Esophagus muscularis mucosa (tissue), 4 donors: ENCODE measurements at regions not wholly inside any gene's neighbourhood (a gene's known extent, or its start where the extent isn't known, plus 50 kb on each side); places are given as distances from the start of the nearest gene placed in this dataset.

ENCODE experiments used
- DNase-seq: peaks from one replicate; pipeline ENCODE4 v3.0.0-alpha.2; 2017; ENCODE audit errors: extremely low spot score
- H3K27ac ChIP-seq, 4 donors: fragments of 200-600 bp; sonication (generic); replicated peaks in 1 of 4; 1 replicate in 3 of 4; 2 replicates in 1 of 4; pipeline ENCODE4 v1.5.1; 2016 to 2019; ENCODE audit warnings: mild to moderate bottlenecking in 1 of 4
- H3K27me3 ChIP-seq, 4 donors: fragments of 200-600 bp; sonication (generic); one replicate each; pipeline versions ENCODE4 v1.5.1 to v1.6.0; 2016 to 2019
- H3K36me3 ChIP-seq, 4 donors: fragments of 200-600 bp; sonication (generic); one replicate each; pipeline ENCODE4 v1.5.1; 2016 to 2019
- H3K4me1 ChIP-seq, 4 donors: fragments of 200-600 bp; sonication (generic); one replicate each; pipeline ENCODE4 v1.5.1; 2016 to 2019
- H3K4me3 ChIP-seq, 4 donors: fragments of 200-600 bp; sonication (generic); 1 replicate in 2 of 4; 2 replicates in 2 of 4; pipeline ENCODE4 v1.5.1; 2016 to 2019; ENCODE audit warnings: mild to moderate bottlenecking in 4 of 4, moderate library complexity in 1 of 4
- H3K9me3 ChIP-seq, 4 donors: fragments of 200-600 bp; sonication (generic); 1 replicate in 3 of 4; 2 replicates in 1 of 4; pipeline ENCODE4 v1.5.1; 2016 to 2019
- CTCF ChIP-seq, 3 experiments: fragments of 200-600 bp in 2 of 3; fragments of 450-650 bp in 1 of 3; sonication (generic) in 2 of 3; IDR thresholded peaks; one replicate each; pipeline ENCODE4 v1.5.1; 2017 to 2019; ENCODE audit warnings: antibody characterized with exemption in 3 of 3, mild to moderate bottlenecking in 2 of 3, moderate library complexity in 1 of 3
- EP300 ChIP-seq: sonication (generic); formaldehyde crosslinking; IDR thresholded peaks from one replicate; pipeline ENCODE4 v1.6.1; 2017; ENCODE audit warnings: antibody characterized with exemption
- POLR2A ChIP-seq: fragments of 450-650 bp; IDR thresholded peaks from one replicate; pipeline ENCODE4 v1.6.1; 2017; ENCODE audit warnings: antibody characterized with exemption, moderate library complexity, mild to moderate bottlenecking, low read depth
- POLR2AphosphoS5 ChIP-seq, 2 donors: sonication (generic); formaldehyde crosslinking; IDR thresholded peaks; one replicate each; pipeline ENCODE4 v1.6.1; 2017; ENCODE audit warnings: antibody characterized with exemption in 2 of 2
- WGBS: methylation state at CpG from one replicate; pipeline ENCODE4 v1.1.5; 2018; 5-methylcytosine and 5-hydroxymethylcytosine counted together
- intact Hi-C: fragments of 100-400 bp; cut with DNase I; formaldehyde crosslinking; loops from one replicate; pipeline ENCODE4 v1.15.1; 2023

GRCh38 chr2:188664951-188665595, 309.1 kb upstream of the COL3A1 start:
- no peaks in the 10 kb centered on the region for H3K36me3 ChIP-seq
- H3K4me1 ChIP-seq: peaks cover 0 to 7% (median 2%) of the 10 kb centered on the region in 4 donors
- no peak overlapping the region for H3K27ac ChIP-seq
- H3K27me3 ChIP-seq: no peaks in the 10 kb centered on the region
- H3K4me3 ChIP-seq: no peak overlapping the region
- DNase-seq: no peak
- 73% methylated on average over 3 of the region's 3 CpGs for WGBS
- no peak for TF ChIP-seq POLR2A
- TF ChIP-seq POLR2AphosphoS5 (IDR thresholded peaks at IDR 0.05): no peak
- TF ChIP-seq CTCF (IDR thresholded peaks at IDR 0.05): no peak
- intact Hi-C loops: no loop called here
- no peaks in the 10 kb centered on the region for H3K9me3 ChIP-seq

GRCh38 chr2:188665727-188666304, 308.4 kb upstream of the COL3A1 start:
- H3K36me3 ChIP-seq: no peaks in the 10 kb centered on the region
- H3K27me3 ChIP-seq: no peaks in the 10 kb centered on the region
- no peaks in the 10 kb centered on the region for H3K9me3 ChIP-seq
- TF ChIP-seq CTCF (IDR thresholded peaks at IDR 0.05) (no peak), POLR2AphosphoS5 (IDR thresholded peaks at IDR 0.05) (no peak), EP300 (no peak), POLR2A (no peak)
- no peak overlapping the region for H3K27ac ChIP-seq
- no peak overlapping the region for H3K4me3 ChIP-seq
- no peak for DNase-seq
- intact Hi-C loops: no loop called here
- H3K4me1 ChIP-seq: peaks cover 0 to 7% (median 2%) of the 10 kb centered on the region in 4 donors

GRCh38 chr2:188666503-188666902, 307.7 kb upstream of the COL3A1 start:
- Histone ChIP-seq H3K27ac (no peak overlapping the region), H3K4me3 (no peak overlapping the region), H3K27me3 (no peaks in the 10 kb centered on the region), H3K9me3 (no peaks in the 10 kb centered on the region), H3K4me1 (peaks cover 0 to 7% (median 2%) of the 10 kb centered on the region in 4 donors), H3K36me3 (no peaks in the 10 kb centered on the region)
- TF ChIP-seq POLR2AphosphoS5 (IDR thresholded peaks at IDR 0.05) (no peak), EP300 (no peak), POLR2A (no peak), CTCF (IDR thresholded peaks at IDR 0.05) (no peak)
- intact Hi-C loops: no loop called here
- no peak for DNase-seq

- WGBS: 42% methylated on average over 4 of the region's 4 CpGs
- no peaks in the 10 kb centered on the region for H3K27me3 ChIP-seq
- DNase-seq: no peak
- intact Hi-C loops: no loop called here
- no peak overlapping the region for H3K27ac ChIP-seq
- H3K4me1 ChIP-seq: peaks cover 0 to 7% (median 2%) of the 10 kb centered on the region in 4 donors
- TF ChIP-seq CTCF (IDR thresholded peaks at IDR 0.05): no peak
- no peak for TF ChIP-seq POLR2A
- H3K4me3 ChIP-seq: no peak overlapping the region
- H3K9me3 ChIP-seq: no peaks in the 10 kb centered on the region
- no peaks in the 10 kb centered on the region for H3K36me3 ChIP-seq
Measured at GRCh38 chr2:188668017-188668680, 306.0 kb upstream of the COL3A1 start.
